RWPE2 (cell line): ENCODE measurements at regions not wholly inside any gene's neighbourhood (a gene's known extent, or its start where the extent isn't known, plus 50 kb on each side); places are given as distances from the start of the nearest gene placed in this dataset.

ENCODE experiments used
- ATAC-seq: fragments of 200-7000 bp; cut with Tn5 transposase; 3 replicates; pipeline ENCODE4 v1.9.1; 2021; ENCODE audit warnings: low read depth
- DNase-seq: peaks from one replicate; pipeline ENCODE4 v3.0.0-alpha.2; 2020; ENCODE audit warnings: low spot score
- H3K27ac ChIP-seq: fragments of 450-650 bp; 2 replicates; pipeline ENCODE4 v1.5.1; 2017; ENCODE audit warnings: mild to moderate bottlenecking; ENCODE audit not compliant: poor library complexity, severe bottlenecking
- H3K27me3 ChIP-seq: fragments of 250-450 bp; sonication (Bioruptor Pico); 2 replicates; pipeline ENCODE4 v1.5.1; 2021; ENCODE audit warnings: mild to moderate bottlenecking, moderate library complexity; ENCODE audit not compliant: insufficient read depth, poor library complexity, severe bottlenecking
- H3K36me3 ChIP-seq: fragments of 250-450 bp; sonication (Bioruptor Pico); 2 replicates; pipeline ENCODE4 v1.5.1; 2020; ENCODE audit warnings: low read depth, mild to moderate bottlenecking, moderate library complexity
- H3K4me1 ChIP-seq: fragments of 250-450 bp; sonication (Bioruptor Pico); 2 replicates; pipeline ENCODE4 v1.5.1; 2021; ENCODE audit warnings: mild to moderate bottlenecking, moderate library complexity; ENCODE audit not compliant: insufficient read depth, poor library complexity, severe bottlenecking
- H3K4me3 ChIP-seq: fragments of 250-450 bp; sonication (Bioruptor Pico); 2 replicates; pipeline ENCODE4 v1.5.1; 2021; ENCODE audit warnings: mild to moderate bottlenecking, moderate library complexity; ENCODE audit not compliant: severe bottlenecking
- H3K9me3 ChIP-seq: fragments of 250-450 bp; sonication (Bioruptor Pico); 2 replicates; pipeline ENCODE4 v1.5.1; 2021; ENCODE audit warnings: mild to moderate bottlenecking, moderate library complexity; ENCODE audit not compliant: severe bottlenecking
- CTCF ChIP-seq: fragments of 450-650 bp; IDR thresholded peaks from one replicate; pipeline ENCODE4 v1.5.1; 2017; ENCODE audit warnings: mild to moderate bottlenecking, moderate library complexity; ENCODE audit not compliant: poor library complexity, severe bottlenecking

GRCh38 chr12:33310471-33310870, 129.1 kb downstream of the SYT10 start:
- H3K36me3 ChIP-seq = no peaks in the 10 kb centered on the region
- H3K4me3 ChIP-seq = no peak overlapping the region
- DNase-seq = no peak
- ATAC-seq = no peak
- H3K27me3 ChIP-seq = no peaks in the 10 kb centered on the region
- no peaks in the 10 kb centered on the region for H3K9me3 ChIP-seq
- no peak for TF ChIP-seq CTCF
- H3K4me1 ChIP-seq = no peaks in the 10 kb centered on the region
- H3K27ac ChIP-seq = no peak overlapping the region

GRCh38 chr12:33304176-33304575, 135.4 kb downstream of the SYT10 start:
- Histone ChIP-seq H3K27ac (no peak overlapping the region), H3K9me3 (no peaks in the 10 kb centered on the region), H3K27me3 (no peaks in the 10 kb centered on the region), H3K4me1 (no peaks in the 10 kb centered on the region), H3K4me3 (no peak overlapping the region), H3K36me3 (no peaks in the 10 kb centered on the region)
- no peak for ATAC-seq
- DNase-seq = no peak
- no peak for TF ChIP-seq CTCF

- Histone ChIP-seq H3K36me3 (no peaks in the 10 kb centered on the region), H3K4me1 (no peaks in the 10 kb centered on the region), H3K4me3 (no peak overlapping the region), H3K9me3 (peaks cover 3% of the 10 kb centered on the region), H3K27me3 (no peaks in the 10 kb centered on the region), H3K27ac (no peak overlapping the region)
- DNase-seq (no peak), ATAC-seq (no peak)
- TF ChIP-seq CTCF = no peak
Measured at GRCh38 chr12:33296529-33296928, 143.1 kb downstream of the SYT10 start.

GRCh38 chr12:33290703-33291102, 148.9 kb downstream of the SYT10 start:
- H3K9me3 ChIP-seq = no peaks in the 10 kb centered on the region
- no peaks in the 10 kb centered on the region for H3K4me1 ChIP-seq
- no peaks in the 10 kb centered on the region for H3K36me3 ChIP-seq
- ATAC-seq = no peak
- no peak for TF ChIP-seq CTCF
- DNase-seq = no peak
- no peak overlapping the region for H3K27ac ChIP-seq
- H3K4me3 ChIP-seq = no peak overlapping the region
- no peaks in the 10 kb centered on the region for H3K27me3 ChIP-seq

- H3K4me1 ChIP-seq = no peaks in the 10 kb centered on the region
- DNase-seq = no peak
- no peak for TF ChIP-seq CTCF
Measured at GRCh38 chr12:33283054-33283453, 156.6 kb downstream of the SYT10 start.

More at GRCh38 chr12:33283054-33283453, 156.6 kb downstream of the SYT10 start:
- Histone ChIP-seq H3K4me3 (no peak overlapping the region), H3K9me3 (no peaks in the 10 kb centered on the region), H3K36me3 (no peaks in the 10 kb centered on the region), H3K27ac (no peak overlapping the region), H3K27me3 (no peaks in the 10 kb centered on the region)
- ATAC-seq = no peak
